ENCODE measurements at regions not wholly inside any gene's neighbourhood (a gene's known extent, or its start where the extent isn't known, plus 50 kb on each side); places are given as distances from the start of the nearest gene placed in this dataset.
"Not testable (repeated sequence)": the region's sequence is repeated elsewhere in the genome, so short reads cannot be mapped to it uniquely, and the experiment has no call there.

GRCh38 chr18:78438235-78438634 lies 541.4 kb upstream of the SALL3 start:
- H3K4me1 Mint-ChIP-seq; H3K27ac Mint-ChIP-seq; H3K27ac ChIP-seq (ENCODE audit: low read depth, low read length); H3K4me3 Mint-ChIP-seq; CTCF ChIA-PET; H3K36me3 Mint-ChIP-seq; H3K4me3 ChIP-seq (ENCODE audit: low read length); DNase-seq; H3K27me3 ChIP-seq (ENCODE audit: control insufficient read depth in 2 of 2, insufficient read depth in 2 of 2, low read length in 2 of 2); H3K4me1 ChIP-seq (ENCODE audit: control insufficient read depth in 2 of 2, insufficient read depth in 2 of 2, low read length in 2 of 2); H3K9me3 ChIP-seq (ENCODE audit: control insufficient read depth in 2 of 3, low read length in 3 of 3); H3K36me3 ChIP-seq (ENCODE audit: control insufficient read depth in 2 of 3, insufficient read depth in 3 of 3, low read length in 3 of 3); POLR2A ChIA-PET; intact Hi-C loops (cut with micrococcal nuclease); ATAC-seq: not testable (repeated sequence)
- H3K9me3 Mint-ChIP-seq: peaks cover 0 to 20% (median 4%) of the 10 kb centered on the region in 11 donors
- peaks cover 0 to 12% (median 4%) of the 10 kb centered on the region in 5 donors for H3K27me3 Mint-ChIP-seq

- Mint-ChIP-seq H3K27ac (no peak overlapping the region), H3K9me3 (peaks cover 0 to 5% (median 0%) of the 10 kb centered on the region in 11 donors), H3K36me3 (no peaks in the 10 kb centered on the region), H3K4me3 (no peak overlapping the region), H3K27me3 (peaks cover 0 to under 1% (median 0%) of the 10 kb centered on the region in 5 donors), H3K4me1 (no peaks in the 10 kb centered on the region)
- Histone ChIP-seq H3K9me3 (ENCODE audit: control insufficient read depth in 2 of 3, low read length in 3 of 3) (no peaks in the 10 kb centered on the region), H3K27me3 (ENCODE audit: control insufficient read depth in 2 of 2, insufficient read depth in 2 of 2, low read length in 2 of 2) (no peaks in the 10 kb centered on the region), H3K4me1 (ENCODE audit: control insufficient read depth in 2 of 2, insufficient read depth in 2 of 2, low read length in 2 of 2) (no peaks in the 10 kb centered on the region), H3K36me3 (ENCODE audit: control insufficient read depth in 2 of 3, insufficient read depth in 3 of 3, low read length in 3 of 3) (no peaks in the 10 kb centered on the region), H3K4me3 (ENCODE audit: low read length) (no peak overlapping the region), H3K27ac (ENCODE audit: low read depth, low read length) (no peak overlapping the region)
- CTCF ChIA-PET: no interaction called here
- POLR2A ChIA-PET: no interaction called here
- DNase-seq: no peak
- no peak for ATAC-seq
- intact Hi-C loops (cut with micrococcal nuclease): no loop called here
Measured at GRCh38 chr18:78445880-78446279, 533.7 kb upstream of the SALL3 start.

DNA sequence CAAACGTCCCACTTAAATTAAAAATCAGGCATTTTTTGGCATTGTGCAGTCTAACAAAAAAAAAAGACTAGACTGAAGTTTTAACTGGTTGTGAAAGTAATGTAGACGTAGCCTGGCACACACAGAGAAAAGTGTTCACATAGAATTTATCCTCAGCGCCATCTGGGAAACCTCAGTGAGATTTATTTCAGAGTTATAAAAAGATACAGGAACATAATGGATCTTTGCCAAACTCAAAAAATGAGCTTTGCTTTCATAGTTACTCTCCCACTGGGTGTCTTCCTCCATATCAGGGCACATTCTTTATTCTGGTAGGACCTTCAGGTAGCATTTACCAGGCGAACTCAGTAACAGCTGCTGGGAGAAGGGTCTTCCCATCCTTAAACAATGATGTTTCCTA lies 532.4 kb upstream of the SALL3 start:
- H3K36me3 Mint-ChIP-seq: no peaks in the 10 kb centered on the region
- Histone ChIP-seq H3K27ac (ENCODE audit: low read depth, low read length) (no peak overlapping the region), H3K36me3 (ENCODE audit: control insufficient read depth in 2 of 3, insufficient read depth in 3 of 3, low read length in 3 of 3) (no peaks in the 10 kb centered on the region), H3K4me1 (ENCODE audit: control insufficient read depth in 2 of 2, insufficient read depth in 2 of 2, low read length in 2 of 2) (no peaks in the 10 kb centered on the region), H3K4me3 (ENCODE audit: low read length) (no peak overlapping the region), H3K9me3 (ENCODE audit: control insufficient read depth in 2 of 3, low read length in 3 of 3) (no peaks in the 10 kb centered on the region), H3K27me3 (ENCODE audit: control insufficient read depth in 2 of 2, insufficient read depth in 2 of 2, low read length in 2 of 2) (no peaks in the 10 kb centered on the region)
- no peaks in the 10 kb centered on the region for H3K4me1 Mint-ChIP-seq
- CTCF ChIA-PET: no interaction called here
- no peak overlapping the region for H3K4me3 Mint-ChIP-seq
- peaks cover 0 to 8% (median 0%) of the 10 kb centered on the region in 11 donors for H3K9me3 Mint-ChIP-seq
- intact Hi-C loops (cut with micrococcal nuclease): no loop called here
- no peak for DNase-seq
- H3K27me3 Mint-ChIP-seq: no peaks in the 10 kb centered on the region
- ATAC-seq: no peak
- no peak overlapping the region for H3K27ac Mint-ChIP-seq
- POLR2A ChIA-PET: no interaction called here

- peaks cover 0 to 8% (median 0%) of the 10 kb centered on the region in 11 donors for H3K9me3 Mint-ChIP-seq
- H3K4me3 Mint-ChIP-seq: no peak overlapping the region
- H3K27me3 Mint-ChIP-seq: no peaks in the 10 kb centered on the region
- Histone ChIP-seq H3K36me3 (ENCODE audit: control insufficient read depth in 2 of 3, insufficient read depth in 3 of 3, low read length in 3 of 3) (no peaks in the 10 kb centered on the region), H3K4me3 (ENCODE audit: low read length) (no peak overlapping the region), H3K4me1 (ENCODE audit: control insufficient read depth in 2 of 2, insufficient read depth in 2 of 2, low read length in 2 of 2) (no peaks in the 10 kb centered on the region), H3K27me3 (ENCODE audit: control insufficient read depth in 2 of 2, insufficient read depth in 2 of 2, low read length in 2 of 2) (no peaks in the 10 kb centered on the region), H3K9me3 (ENCODE audit: control insufficient read depth in 2 of 3, low read length in 3 of 3) (no peaks in the 10 kb centered on the region), H3K27ac (ENCODE audit: low read depth, low read length) (no peak overlapping the region)
- ChIA-PET POLR2A (no interaction called here), CTCF (no interaction called here)
- intact Hi-C loops (cut with micrococcal nuclease): no loop called here
- H3K4me1 Mint-ChIP-seq: no peaks in the 10 kb centered on the region
- no peaks in the 10 kb centered on the region for H3K36me3 Mint-ChIP-seq
- H3K27ac Mint-ChIP-seq: no peak overlapping the region
- no peak for DNase-seq
- ATAC-seq: no peak
Measured at GRCh38 chr18:78448106-78448505, 531.5 kb upstream of the SALL3 start.

GRCh38 chr18:78448591-78448990 lies 531.0 kb upstream of the SALL3 start:
- ATAC-seq: no peak
- ChIA-PET CTCF (no interaction called here), POLR2A (no interaction called here)
- Mint-ChIP-seq H3K27ac (no peak overlapping the region), H3K9me3 (peaks cover 0 to 4% (median 0%) of the 10 kb centered on the region in 11 donors), H3K4me3 (no peak overlapping the region), H3K27me3 (no peaks in the 10 kb centered on the region), H3K36me3 (no peaks in the 10 kb centered on the region), H3K4me1 (no peaks in the 10 kb centered on the region)
- Histone ChIP-seq H3K4me3 (ENCODE audit: low read length) (no peak overlapping the region), H3K27ac (ENCODE audit: low read depth, low read length) (no peak overlapping the region), H3K9me3 (ENCODE audit: control insufficient read depth in 2 of 3, low read length in 3 of 3) (no peaks in the 10 kb centered on the region), H3K27me3 (ENCODE audit: control insufficient read depth in 2 of 2, insufficient read depth in 2 of 2, low read length in 2 of 2) (no peaks in the 10 kb centered on the region), H3K36me3 (ENCODE audit: control insufficient read depth in 2 of 3, insufficient read depth in 3 of 3, low read length in 3 of 3) (no peaks in the 10 kb centered on the region), H3K4me1 (ENCODE audit: control insufficient read depth in 2 of 2, insufficient read depth in 2 of 2, low read length in 2 of 2) (no peaks in the 10 kb centered on the region)
- intact Hi-C loops (cut with micrococcal nuclease): no loop called here
- no peak for DNase-seq

DNA sequence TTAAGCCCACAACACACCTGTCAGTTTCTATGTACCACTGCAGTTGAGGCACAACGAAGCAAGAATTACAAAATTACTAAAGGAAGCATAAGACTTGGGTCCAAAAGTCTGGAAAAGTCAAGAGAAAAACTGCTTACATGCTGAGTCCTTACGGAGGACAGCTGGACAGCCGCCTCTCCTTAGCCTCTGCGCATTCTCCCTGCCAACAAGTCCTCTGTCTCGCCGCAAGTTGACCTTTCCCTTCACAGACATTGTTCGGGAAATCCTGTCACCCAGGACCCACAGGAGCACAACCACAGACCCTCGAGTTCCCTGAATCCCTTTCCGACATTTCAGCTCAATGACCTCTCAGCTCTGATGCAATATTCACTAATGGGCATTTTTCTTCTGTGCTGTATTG lies 525.4 kb upstream of the SALL3 start:
- Histone ChIP-seq H3K9me3 (ENCODE audit: control insufficient read depth in 2 of 3, low read length in 3 of 3) (no peaks in the 10 kb centered on the region), H3K36me3 (ENCODE audit: control insufficient read depth in 2 of 3, insufficient read depth in 3 of 3, low read length in 3 of 3) (no peaks in the 10 kb centered on the region)

GRCh38 chr18:78455386-78455785 lies 524.2 kb upstream of the SALL3 start:
- Mint-ChIP-seq H3K36me3 (no peaks in the 10 kb centered on the region), H3K27me3 (no peaks in the 10 kb centered on the region), H3K4me1 (peaks cover 0 to 17% (median 0%) of the 10 kb centered on the region in 7 donors), H3K4me3 (no peak overlapping the region), H3K9me3 (peaks cover 0 to 3% (median 0%) of the 10 kb centered on the region in 11 donors), H3K27ac (no peak overlapping the region)
- Histone ChIP-seq H3K27me3 (ENCODE audit: control insufficient read depth in 2 of 2, insufficient read depth in 2 of 2, low read length in 2 of 2) (no peaks in the 10 kb centered on the region), H3K9me3 (ENCODE audit: control insufficient read depth in 2 of 3, low read length in 3 of 3) (no peaks in the 10 kb centered on the region), H3K27ac (ENCODE audit: low read depth, low read length) (no peak overlapping the region), H3K36me3 (ENCODE audit: control insufficient read depth in 2 of 3, insufficient read depth in 3 of 3, low read length in 3 of 3) (no peaks in the 10 kb centered on the region), H3K4me3 (ENCODE audit: low read length) (no peak overlapping the region), H3K4me1 (ENCODE audit: control insufficient read depth in 2 of 2, insufficient read depth in 2 of 2, low read length in 2 of 2) (no peaks in the 10 kb centered on the region)
- ChIA-PET CTCF (no interaction called here), POLR2A (no interaction called here)
- no peak for ATAC-seq
- intact Hi-C loops (cut with micrococcal nuclease): no loop called here
- DNase-seq: no peak

More for the DNA sequence above, 525.4 kb upstream of the SALL3 start:
- intact Hi-C loops (cut with micrococcal nuclease): no loop called here
- H3K27me3 ChIP-seq (ENCODE audit: control insufficient read depth in 2 of 2, insufficient read depth in 2 of 2, low read length in 2 of 2): no peaks in the 10 kb centered on the region
- Mint-ChIP-seq H3K27me3 (no peaks in the 10 kb centered on the region), H3K36me3 (no peaks in the 10 kb centered on the region), H3K9me3 (peaks cover 0 to 3% (median 0%) of the 10 kb centered on the region in 11 donors), H3K4me3 (no peak overlapping the region), H3K4me1 (peaks cover 0 to 17% (median 0%) of the 10 kb centered on the region in 7 donors), H3K27ac (no peak overlapping the region)
- no peaks in the 10 kb centered on the region for H3K4me1 ChIP-seq (ENCODE audit: control insufficient read depth in 2 of 2, insufficient read depth in 2 of 2, low read length in 2 of 2)
- H3K4me3 ChIP-seq (ENCODE audit: low read length): no peak overlapping the region
- CTCF ChIA-PET: no interaction called here
- no peak overlapping the region for H3K27ac ChIP-seq (ENCODE audit: low read depth, low read length)
- no peak for ATAC-seq
- DNase-seq: no peak
- POLR2A ChIA-PET: no interaction called here
